NB4 (cell line): ENCODE measurements at regions not wholly inside any gene's neighbourhood (a gene's known extent, or its start where the extent isn't known, plus 50 kb on each side); places are given as distances from the start of the nearest gene placed in this dataset.

ENCODE experiments used
- DNase-seq: peaks from one replicate; pipeline ENCODE4 v3.0.0; 2010; ENCODE audit warnings: low read depth
- H3K4me3 ChIP-seq: one replicate; pipeline ENCODE4 v1.5.1; 2011; ENCODE audit warnings: mild to moderate bottlenecking, low read depth, low read length, moderate library complexity
- MAX ChIP-seq: IDR thresholded peaks from 2 replicates; pipeline ENCODE4 v1.6.1; 2011; ENCODE audit warnings: low read depth, low read length
- MYC ChIP-seq: IDR thresholded peaks from 2 replicates; pipeline ENCODE4 v1.6.1; 2011; ENCODE audit warnings: low read depth, low read length
- POLR2A ChIP-seq: IDR thresholded peaks from 2 replicates; pipeline ENCODE4 v1.6.1; 2011; ENCODE audit warnings: mild to moderate bottlenecking; ENCODE audit not compliant: insufficient read length; ENCODE audit errors: extremely low read depth
- TF ChIP-seq, protein P1 (sequence below): IDR thresholded peaks from one replicate; pipeline ENCODE4 v1.5.1; 2012; ENCODE audit warnings: low read depth, low read length

- TF ChIP-seq MAX (no peak), POLR2A (no peak), MYC (no peak)
- TF ChIP-seq, protein P1, sequence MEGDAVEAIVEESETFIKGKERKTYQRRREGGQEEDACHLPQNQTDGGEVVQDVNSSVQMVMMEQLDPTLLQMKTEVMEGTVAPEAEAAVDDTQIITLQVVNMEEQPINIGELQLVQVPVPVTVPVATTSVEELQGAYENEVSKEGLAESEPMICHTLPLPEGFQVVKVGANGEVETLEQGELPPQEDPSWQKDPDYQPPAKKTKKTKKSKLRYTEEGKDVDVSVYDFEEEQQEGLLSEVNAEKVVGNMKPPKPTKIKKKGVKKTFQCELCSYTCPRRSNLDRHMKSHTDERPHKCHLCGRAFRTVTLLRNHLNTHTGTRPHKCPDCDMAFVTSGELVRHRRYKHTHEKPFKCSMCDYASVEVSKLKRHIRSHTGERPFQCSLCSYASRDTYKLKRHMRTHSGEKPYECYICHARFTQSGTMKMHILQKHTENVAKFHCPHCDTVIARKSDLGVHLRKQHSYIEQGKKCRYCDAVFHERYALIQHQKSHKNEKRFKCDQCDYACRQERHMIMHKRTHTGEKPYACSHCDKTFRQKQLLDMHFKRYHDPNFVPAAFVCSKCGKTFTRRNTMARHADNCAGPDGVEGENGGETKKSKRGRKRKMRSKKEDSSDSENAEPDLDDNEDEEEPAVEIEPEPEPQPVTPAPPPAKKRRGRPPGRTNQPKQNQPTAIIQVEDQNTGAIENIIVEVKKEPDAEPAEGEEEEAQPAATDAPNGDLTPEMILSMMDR: no peak
- no peak overlapping the region for H3K4me3 ChIP-seq
- no peak for DNase-seq
These were observed 102.5 kb upstream of the ADAMTS16 start for GRCh38 chr5:5037674-5038073.

- H3K4me3 ChIP-seq: no peak overlapping the region
- DNase-seq: no peak
- TF ChIP-seq, protein P1: no peak
- TF ChIP-seq POLR2A (no peak), MYC (no peak), MAX (no peak)
These were observed 100.2 kb upstream of the ADAMTS16 start for GRCh38 chr5:5039918-5040317.

DNA sequence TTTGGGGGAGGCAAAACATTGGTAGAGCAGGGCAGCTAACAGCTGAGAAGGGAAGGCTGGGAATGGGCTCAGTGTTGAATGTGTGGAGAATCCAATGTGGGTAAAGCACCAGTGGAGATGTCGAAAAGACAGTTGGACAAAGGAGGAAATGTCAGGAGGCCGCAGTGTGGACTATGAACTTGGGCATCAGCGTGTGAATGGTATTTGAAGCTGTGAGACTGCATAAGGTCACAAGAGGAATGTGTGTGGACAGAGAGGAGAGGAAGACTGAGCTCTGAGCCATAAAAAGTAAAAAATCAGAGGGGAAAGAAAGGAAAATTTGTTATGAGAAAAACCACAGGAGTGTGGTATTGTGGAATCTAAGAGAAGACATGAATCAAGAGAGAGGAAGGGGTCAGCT lies 99.4 kb upstream of the ADAMTS16 start:
- DNase-seq: no peak
- no peak overlapping the region for H3K4me3 ChIP-seq
- TF ChIP-seq MYC (no peak), POLR2A (no peak), MAX (no peak)

- no peak for DNase-seq
- H3K4me3 ChIP-seq: no peak overlapping the region
- TF ChIP-seq POLR2A (no peak), MAX (no peak), MYC (no peak)
- TF ChIP-seq, protein P1: no peak
These were observed 97.3 kb upstream of the ADAMTS16 start for GRCh38 chr5:5042806-5043205.

GRCh38 chr5:5043346-5043745 lies 96.8 kb upstream of the ADAMTS16 start:
- TF ChIP-seq, protein P1: no peak
- TF ChIP-seq POLR2A (no peak), MYC (no peak), MAX (no peak)
- no peak for DNase-seq
- H3K4me3 ChIP-seq: no peak overlapping the region

- no peak for DNase-seq
- H3K4me3 ChIP-seq: no peak overlapping the region
- TF ChIP-seq MAX (no peak), MYC (no peak), POLR2A (no peak)
- TF ChIP-seq, protein P1: no peak
These were observed 95.8 kb upstream of the ADAMTS16 start for GRCh38 chr5:5044247-5044840.
